GM12892 (cell line): ENCODE measurements at regions not wholly inside any gene's neighbourhood (a gene's known extent, or its start where the extent isn't known, plus 50 kb on each side); places are given as distances from the start of the nearest gene placed in this dataset.

Experiments
- POLR2A ChIP-seq: IDR thresholded peaks from 2 replicates; pipeline ENCODE4 v1.6.1; 2011; ENCODE audit warnings: low read depth, low read length, control low read depth
- POLR2AphosphoS5 ChIP-seq: IDR thresholded peaks from 2 replicates; pipeline ENCODE4 v1.6.1; 2011; ENCODE audit warnings: low read depth, low read length, control low read depth

DNA sequence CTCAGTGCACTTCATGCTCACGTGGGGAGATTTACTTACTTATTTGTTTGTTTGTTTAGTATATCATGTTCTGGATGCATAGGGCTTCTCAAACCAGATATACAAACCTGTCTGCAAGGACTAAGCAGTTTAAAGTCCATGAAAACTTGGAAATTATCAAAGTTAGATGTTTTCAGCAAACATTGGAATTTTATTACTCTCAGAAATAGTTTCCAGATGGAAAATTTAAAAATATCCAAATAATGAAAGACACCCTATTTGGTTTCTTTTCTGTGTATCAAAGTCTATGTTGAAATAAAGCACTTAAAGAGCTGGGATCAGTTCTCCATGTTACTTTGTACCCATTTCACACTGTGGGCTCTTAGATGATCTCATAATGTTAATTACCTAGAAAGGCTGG is 312.1 kb downstream of the PPP1R2C start:
- TF ChIP-seq POLR2A: no peak
- TF ChIP-seq POLR2AphosphoS5: no peak
